H1 (cell line): ENCODE measurements at regions not wholly inside any gene's neighbourhood (a gene's known extent, or its start where the extent isn't known, plus 50 kb on each side); places are given as distances from the start of the nearest gene placed in this dataset.

Experiments used
- CEBPB ChIP-seq: IDR thresholded peaks from 2 replicates; pipeline ENCODE4 v1.6.1; 2012; ENCODE audit warnings: low read depth, low read length
- CTCF ChIP-seq, 3 experiments: IDR thresholded peaks; 1 replicate in 2 of 3; 2 replicates in 1 of 3; pipeline versions ENCODE4 v1.5.1 to v1.6.1; 2011; ENCODE audit warnings: low read length in 3 of 3, mild to moderate bottlenecking in 3 of 3, inconsistent platforms in 2 of 3, low read depth in 1 of 3, moderate library complexity in 1 of 3; ENCODE audit not compliant: insufficient read depth in 1 of 3; ENCODE audit errors: control extremely low read depth in 1 of 3
- EP300 ChIP-seq, 2 experiments: IDR thresholded peaks; 1 replicate in 1 of 2; 2 replicates in 1 of 2; pipeline ENCODE4 v1.6.1; 2011 to 2012; ENCODE audit warnings: low read depth in 2 of 2, low read length in 2 of 2, mild to moderate bottlenecking in 2 of 2, borderline replicate concordance in 1 of 2, inconsistent platforms in 1 of 2, moderate library complexity in 1 of 2
- KDM4A ChIP-seq: IDR thresholded peaks from one replicate; pipeline ENCODE4 v1.7.1; 2012; ENCODE audit warnings: low read depth, mild to moderate bottlenecking, moderate library complexity, low read length, inconsistent platforms; ENCODE audit not compliant: severe bottlenecking
- RNF2 ChIP-seq: fragments of 200-900, 300-1000 bp; sonication (generic); IDR thresholded peaks from 2 replicates; pipeline ENCODE4 v1.7.1; 2016; ENCODE audit warnings: borderline replicate concordance, low read depth, mild to moderate bottlenecking, antibody characterized with exemption, low read length; ENCODE audit not compliant: poor library complexity, severe bottlenecking; ENCODE audit errors: missing control alignments
- TBP ChIP-seq: IDR thresholded peaks from 2 replicates; pipeline ENCODE4 v1.6.1; 2011; ENCODE audit warnings: low read depth, low read length, improper control_type of control experiment

GRCh38 chr4:110371016-110371770 lies 104.8 kb upstream of the ENPEP start (continued):
- TF ChIP-seq CEBPB (no peak), EP300 (IDR thresholded peaks at IDR 0.05; ENCODE audit: borderline replicate concordance in 1 of 2, low read depth in 2 of 2, low read length in 2 of 2) (no peak), RNF2 (no peak), TBP (no peak), CTCF (IDR thresholded peaks at IDR 0.05; ENCODE audit: control extremely low read depth in 1 of 3, insufficient read depth in 1 of 3, low read depth in 1 of 3, low read length in 3 of 3) (no peak), KDM4A (no peak)
